K562 (cell line): ENCODE measurements at regions not wholly inside any gene's neighbourhood (a gene's known extent, or its start where the extent isn't known, plus 50 kb on each side); places are given as distances from the start of the nearest gene placed in this dataset.

Source experiments
- ATAC-seq: fragments of 200-7000 bp; cut with Tn5 transposase; 3 replicates; pipeline ENCODE4 v1.9.1; 2020; ENCODE audit warnings: moderate library complexity
- BruUV-seq: library from RNA; stranded (reverse); fragments of 400-500 nt; replicated peaks from 2 replicates; lab custom pipeline; 2021; lab: Mats Ljungman, UMichigan
- CTCF ChIA-PET: fragments of 300-600 bp; formaldehyde crosslinking; extraction: SDS; loops from one replicate; lab custom pipeline; 2021; ENCODE audit warnings: low intra/inter-chr PET ratio; lab: Yijun Ruan, JAX
- POLR2A ChIA-PET: fragments of 300-600, 350-650 bp; sonication (Branson Sonifier 250); formaldehyde crosslinking; extraction: SDS; loops from one replicate; lab custom pipeline; 2021; ENCODE audit warnings: antibody characterized with exemption, inconsistent platforms; lab: Yijun Ruan, JAX
- DNase-seq, 4 experiments: peaks; one replicate each; pipeline versions ENCODE4 v3.0.0 to v3.0.0-alpha.2; 2011 to 2018; ENCODE audit warnings: low spot score in 3 of 4, mixed read lengths in 3 of 4; ENCODE audit errors: extremely low read depth in 1 of 4
- FAIRE-seq: peaks from 2 replicates; lab custom pipeline; 2011; peaks lifted over from hg19 to GRCh38; lab: Jason Lieb, UNC
- H2AFZ ChIP-seq: 2 replicates; pipeline ENCODE4 v1.6.0; 2011; ENCODE audit warnings: low read depth, low read length, control low read depth, inconsistent platforms
- H3K27ac ChIP-seq: fragments of 200-600 bp; 3 replicates; pipeline ENCODE4 v1.8.0; 2011; ENCODE audit warnings: low read depth, mild to moderate bottlenecking, control low read depth, inconsistent platforms, low read length, moderate library complexity, mixed read lengths; ENCODE audit errors: extremely low read depth
- H3K27me3 ChIP-seq, 2 experiments: fragments of 300-600 bp in 1 of 2; 2 replicates in 1 of 2; 3 replicates in 1 of 2; pipeline versions ENCODE4 v1.6.0 to v1.8.0; 2011; ENCODE audit warnings: inconsistent platforms in 2 of 2, low read length in 2 of 2, mild to moderate bottlenecking in 1 of 2, mixed read lengths in 1 of 2, moderate library complexity in 1 of 2; ENCODE audit not compliant: control insufficient read depth in 2 of 2, insufficient read depth in 2 of 2
- H3K36me3 ChIP-seq: fragments of 300-600 bp; 3 replicates; pipeline ENCODE4 v1.8.0; 2011; ENCODE audit warnings: mild to moderate bottlenecking, low read length, inconsistent platforms; ENCODE audit not compliant: control insufficient read depth, insufficient read depth
- H3K4me1 ChIP-seq, 2 experiments: fragments of 200-600 bp in 1 of 2; replicated peaks in 1 of 2; 2 replicates in 1 of 2; 3 replicates in 1 of 2; pipeline versions ENCODE4 v1.5.1 to v1.8.0; 2011; ENCODE audit warnings: inconsistent platforms in 2 of 2, low read length in 2 of 2, mild to moderate bottlenecking in 1 of 2, mixed read lengths in 1 of 2, moderate library complexity in 1 of 2; ENCODE audit not compliant: control insufficient read depth in 2 of 2, insufficient read depth in 2 of 2
- H3K4me2 ChIP-seq: 2 replicates; pipeline ENCODE4 v1.6.1; 2011; ENCODE audit warnings: low read length, control low read depth, inconsistent platforms, mixed read lengths; ENCODE audit not compliant: insufficient read depth
- H3K4me3 ChIP-seq: fragments of 200-600 bp; sonication (generic), shearing (Covaris generic); 2 replicates; pipeline ENCODE4 v1.5.1; 2016; ENCODE audit warnings: control low read depth, inconsistent platforms
- H3K79me2 ChIP-seq: fragments of 200-600 bp; 3 replicates; pipeline ENCODE4 v1.8.0; 2011; ENCODE audit warnings: low read length, inconsistent platforms; ENCODE audit not compliant: control insufficient read depth, insufficient read depth
- H3K9ac ChIP-seq, 2 experiments: 2 replicates each; pipeline versions ENCODE4 v1.6.0 to v1.6.1; 2011; ENCODE audit warnings: low read depth in 2 of 2, low read length in 2 of 2, control low read depth in 1 of 2, inconsistent platforms in 1 of 2, mild to moderate bottlenecking in 1 of 2, mixed read lengths in 1 of 2; ENCODE audit not compliant: insufficient read depth in 1 of 2
- H3K9me1 ChIP-seq: one replicate; pipeline ENCODE4 v1.6.0; 2011; ENCODE audit warnings: inconsistent platforms, mild to moderate bottlenecking, low read length, moderate library complexity; ENCODE audit not compliant: control insufficient read depth, insufficient read depth
- H3K9me3 ChIP-seq: replicated peaks from 2 replicates; pipeline ENCODE4 v1.5.1; 2011; ENCODE audit warnings: low read depth, low read length, inconsistent platforms; ENCODE audit not compliant: control insufficient read depth, insufficient read depth
- H4K20me1 ChIP-seq: replicated peaks from 2 replicates; pipeline ENCODE4 v1.6.1; 2011; ENCODE audit warnings: low read length, inconsistent platforms, mixed read lengths; ENCODE audit not compliant: control insufficient read depth, insufficient read depth
- CCAR2 ChIP-seq: fragments of 200-400 bp; formaldehyde crosslinking; IDR thresholded peaks from 2 replicates; pipeline ENCODE4 v1.6.1; 2017; ENCODE audit warnings: mild to moderate bottlenecking, low read depth, low read length
- GTF2E2 ChIP-seq: fragments of 200-800 bp; sonication (Bioruptor generic); IDR thresholded peaks from 2 replicates; pipeline ENCODE4 v1.6.1; 2016; ENCODE audit warnings: missing genetic modification characterization, missing compliant biosample characterization
- HNRNPH1 ChIP-seq: fragments of 200-400 bp; formaldehyde crosslinking; optimal IDR thresholded peaks from 2 replicates; pipeline ENCODE3; 2017; ENCODE audit warnings: low read depth, mild to moderate bottlenecking, low read length, moderate library complexity
- KDM4B ChIP-seq, 2 experiments: fragments of 450-650 bp in 1 of 2; sonication (generic) in 1 of 2; IDR thresholded peaks; 2 replicates each; pipeline ENCODE4 v1.6.1; 2016 to 2017; ENCODE audit warnings: borderline replicate concordance in 2 of 2, antibody characterized with exemption in 1 of 2, low read depth in 1 of 2, mild to moderate bottlenecking in 1 of 2
- MYBL2 ChIP-seq, 2 experiments: fragments of 450-650 bp in 1 of 2; sonication (generic) in 1 of 2; formaldehyde crosslinking in 1 of 2; IDR thresholded peaks; 2 replicates each; pipeline versions ENCODE4 v1.6.1 to v1.8.1; 2017 to 2022; ENCODE audit warnings: borderline replicate concordance in 1 of 2, inconsistent platforms in 1 of 2, low read depth in 1 of 2, mild to moderate bottlenecking in 1 of 2, missing genetic modification reagents in 1 of 2, moderate library complexity in 1 of 2
- MYC ChIP-seq, 2 experiments: fragments of 250-450 bp in 1 of 2; sonication (Bioruptor Pico) in 1 of 2; IDR thresholded peaks; 2 replicates each; pipeline versions ENCODE4 v1.5.1 to v1.6.1; 2012 to 2021; ENCODE audit warnings: low read depth in 2 of 2, borderline replicate concordance in 1 of 2, improper control_type of control experiment in 1 of 2, low read length in 1 of 2, mild to moderate bottlenecking in 1 of 2, moderate library complexity in 1 of 2
- ZNF57 ChIP-seq: fragments of 450-650 bp; formaldehyde crosslinking; IDR thresholded peaks from 2 replicates; pipeline ENCODE4 v1.4.0; 2020; ENCODE audit warnings: mild to moderate bottlenecking, moderate library complexity
- ZNF589 ChIP-seq: fragments of 200-800 bp; sonication (Bioruptor generic); IDR thresholded peaks from 2 replicates; pipeline ENCODE4 v1.6.1; 2016; ENCODE audit warnings: low read depth, missing genetic modification characterization, missing compliant biosample characterization
- WGBS: fragments of 100-300 bp; shearing (Covaris generic); methylation state at CpG from one replicate; pipeline ENCODE4 v1.1.6; 2016; ENCODE audit warnings: low coverage, mixed read lengths; ENCODE audit not compliant: insufficient coverage; ENCODE audit errors: missing lambda C conversion rate; 5-methylcytosine and 5-hydroxymethylcytosine counted together
- in situ Hi-C: fragments of 300-500 bp; cut with MboI; formaldehyde crosslinking; loops from 4 replicates; pipeline ENCODE4 v1.15.0; 2018; ENCODE audit warnings: inconsistent platforms, mixed read lengths
- intact Hi-C: fragments of 100-400 bp; cut with micrococcal nuclease; formaldehyde crosslinking; loops from 2 replicates; pipeline ENCODE4 v1.14.2; 2022

- ATAC-seq = no peak
- WGBS = 0% methylated on average over 2 of the region's 2 CpGs
- H3K27ac ChIP-seq = no peak overlapping the region
- H3K9ac ChIP-seq = no peak overlapping the region
- ChIA-PET POLR2A (no interaction called here), CTCF (no interaction called here)
- no peaks in the 10 kb centered on the region for H3K9me1 ChIP-seq
- no peak overlapping the region for H3K4me3 ChIP-seq
- in situ Hi-C loops (no loop called here), intact Hi-C loops (no loop called here)
- H3K27me3 ChIP-seq = no peaks in the 10 kb centered on the region
- H4K20me1 ChIP-seq = no peaks in the 10 kb centered on the region
- no peak for DNase-seq
- H3K4me1 ChIP-seq = no peaks in the 10 kb centered on the region
- TF ChIP-seq CCAR2 (no peak), KDM4B (IDR thresholded peaks at IDR 0.05; ENCODE audit: borderline replicate concordance in 2 of 2, low read depth in 1 of 2) (no peak), HNRNPH1 (no peak), GTF2E2 (tag) (no peak), ZNF589 (CRISPR knock-in tag) (no peak), MYC (IDR thresholded peaks at IDR 0.05; ENCODE audit: low read depth, low read length) (no peak), MYC (CRISPR knock-in tag; IDR thresholded peaks at IDR 0.05; ENCODE audit: borderline replicate concordance, low read depth) (no peak), MYBL2 (IDR thresholded peaks at IDR 0.05; ENCODE audit: low read depth) (no peak), MYBL2 (CRISPR knock-in tag; IDR thresholded peaks at IDR 0.05; ENCODE audit: borderline replicate concordance) (no peak), ZNF57 (CRISPR knock-in tag) (no peak)
- H3K36me3 ChIP-seq = no peaks in the 10 kb centered on the region
- H3K79me2 ChIP-seq = no peaks in the 10 kb centered on the region
- no TSS peak for BruUV-seq
- H2AFZ ChIP-seq = no peak overlapping the region
- no peak for FAIRE-seq
- H3K9me3 ChIP-seq = no peaks in the 10 kb centered on the region
- no peak overlapping the region for H3K4me2 ChIP-seq
These were observed 865.7 kb downstream of the SLC6A15 start for GRCh38 chr12:84046859-84047258.
